GM13977 (cell line): ENCODE measurements at regions not wholly inside any gene's neighbourhood (a gene's known extent, or its start where the extent isn't known, plus 50 kb on each side); places are given as distances from the start of the nearest gene placed in this dataset.

Experiments used
- DNase-seq: peaks from one replicate; pipeline ENCODE4 v3.0.0; 2012; ENCODE audit warnings: low spot score
- CTCF ChIP-seq: IDR thresholded peaks from 2 replicates; pipeline ENCODE4 v1.5.1; 2012; ENCODE audit warnings: mild to moderate bottlenecking, control low read depth; ENCODE audit not compliant: insufficient read depth; ENCODE audit errors: extremely low read depth, missing control alignments
- in situ Hi-C: fragments of 300-500 bp; cut with MboI; formaldehyde crosslinking; loops from one replicate; pipeline ENCODE4 v1.12.0; 2022; ENCODE audit warnings: low sequenced_read_pairs, low pct_unique_long_range_greater_than_20kb, mixed read lengths, inconsistent platforms; ENCODE audit not compliant: unreplicated experiment

- in situ Hi-C loops = no loop called here
- no peak for DNase-seq
- no peak for TF ChIP-seq CTCF
These were observed 51.4 kb upstream of the SOX2 start for GRCh38 chr3:181660337-181660736.

- in situ Hi-C loops = no loop called here
These were observed 74.3 kb upstream of the SOX2 start for GRCh38 chr3:181637456-181637855.

DNA sequence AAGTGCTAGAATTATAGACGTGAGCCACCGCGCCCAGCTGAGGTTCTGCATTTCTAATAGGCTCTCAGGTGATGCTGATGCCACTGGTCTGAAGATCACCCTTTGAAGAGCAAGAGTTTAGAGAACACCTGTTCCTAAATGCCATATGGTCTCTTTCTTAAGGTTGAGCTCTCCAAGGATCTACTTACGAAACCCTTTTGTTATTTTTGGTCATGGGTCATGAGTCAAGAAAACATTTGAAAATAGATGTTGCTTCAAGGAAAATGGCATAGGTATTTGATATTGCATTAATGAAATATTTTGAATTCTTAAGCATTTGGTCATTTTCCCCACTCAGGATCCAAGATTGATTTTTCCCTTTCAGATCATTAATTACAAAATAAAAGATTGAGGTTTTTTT is 74.7 kb upstream of the SOX2 start:
- no peak for DNase-seq
- in situ Hi-C loops = no loop called here
- no peak for TF ChIP-seq CTCF

More at GRCh38 chr3:181637456-181637855, 74.3 kb upstream of the SOX2 start:
- no peak for DNase-seq
- TF ChIP-seq CTCF = no peak

DNA sequence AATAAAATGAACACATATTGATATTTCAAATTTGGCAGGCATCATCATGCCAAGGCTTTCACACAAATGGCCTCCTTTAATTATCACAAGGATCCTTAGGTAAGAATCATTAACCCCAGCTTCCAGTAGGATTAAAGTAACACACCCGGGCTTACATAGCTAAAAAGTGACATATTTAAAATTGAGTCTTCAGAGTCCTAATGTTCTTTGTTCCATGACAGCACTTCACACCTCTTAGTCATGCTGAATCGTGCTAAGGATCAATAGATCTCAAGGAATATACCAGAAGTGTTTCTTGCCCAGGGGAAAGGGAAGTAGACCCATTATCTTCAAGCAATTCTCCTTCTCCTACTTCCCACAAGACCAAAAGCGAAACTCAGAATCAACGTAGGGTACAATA is 76.6 kb upstream of the SOX2 start:
- in situ Hi-C loops = no loop called here
- TF ChIP-seq CTCF = no peak
- DNase-seq = no peak

DNA sequence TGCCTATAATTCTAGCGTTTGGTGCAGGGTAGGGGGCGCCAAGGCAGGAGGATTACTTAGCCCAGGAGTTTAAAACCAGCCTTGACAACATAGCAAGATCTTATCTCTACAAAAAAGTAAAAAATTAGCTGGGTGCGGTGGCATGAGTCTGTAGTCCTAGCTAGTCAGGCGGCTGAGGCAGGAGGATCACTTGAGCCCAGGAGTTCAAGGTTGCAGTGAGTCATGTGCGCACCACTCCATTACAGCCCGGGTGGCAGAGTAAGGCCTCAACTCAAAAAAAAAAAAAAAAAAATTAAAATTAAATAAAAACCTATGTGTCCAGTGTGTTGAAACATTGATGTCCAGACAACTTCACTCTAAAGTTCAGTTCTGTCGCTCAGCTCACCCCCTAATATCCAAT is 78.2 kb upstream of the SOX2 start:
- TF ChIP-seq CTCF = no peak
- DNase-seq = no peak
- in situ Hi-C loops = no loop called here

DNA sequence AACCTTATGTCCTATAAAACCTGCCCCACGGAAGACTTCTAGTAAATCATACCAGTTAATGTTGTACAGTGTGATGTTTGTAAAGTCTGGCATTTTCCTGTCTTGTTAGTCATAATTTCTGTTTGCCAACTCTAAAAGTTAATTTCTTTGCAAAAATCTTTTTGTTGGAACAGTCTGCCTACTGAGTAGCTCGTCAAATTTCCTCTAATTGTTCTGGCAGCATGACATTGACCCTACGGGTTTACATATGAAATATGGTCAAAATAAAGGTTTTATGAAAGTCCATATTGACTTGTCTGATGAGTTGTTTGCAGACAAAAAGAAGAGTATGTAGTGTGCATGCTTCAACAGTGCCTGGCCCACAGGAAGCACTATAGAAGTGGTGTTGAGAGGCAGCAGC is 79.8 kb upstream of the SOX2 start:
- DNase-seq = no peak

More for the DNA sequence above, 79.8 kb upstream of the SOX2 start:
- no peak for TF ChIP-seq CTCF
- in situ Hi-C loops = no loop called here
